Prostate gland (tissue), 2 donors: ENCODE measurements at regions not wholly inside any gene's neighbourhood (a gene's known extent, or its start where the extent isn't known, plus 50 kb on each side); places are given as distances from the start of the nearest gene placed in this dataset.

Source experiments
- CTCF ChIP-seq, 4 experiments: fragments of 200-600 bp in 2 of 4; fragments of 450-650 bp in 2 of 4; sonication (generic) in 2 of 4; IDR thresholded peaks; 1 replicate in 3 of 4; 2 replicates in 1 of 4; pipeline ENCODE4 v1.5.1; 2016 to 2019; ENCODE audit warnings: antibody characterized with exemption in 4 of 4, mild to moderate bottlenecking in 2 of 4, moderate library complexity in 2 of 4
- POLR2A ChIP-seq: fragments of 450-650 bp; IDR thresholded peaks from one replicate; pipeline ENCODE4 v1.6.1; 2016; ENCODE audit warnings: antibody characterized with exemption, mild to moderate bottlenecking
- POLR2AphosphoS5 ChIP-seq: sonication (generic); formaldehyde crosslinking; IDR thresholded peaks from one replicate; pipeline ENCODE4 v1.6.1; 2017; ENCODE audit warnings: antibody characterized with exemption

- TF ChIP-seq CTCF (IDR thresholded peaks at IDR 0.05): no peak
- TF ChIP-seq POLR2AphosphoS5: no peak
- no peak for TF ChIP-seq POLR2A
Observed at GRCh38 chr18:66937546-66937945, 333.7 kb upstream of the CDH19 start.
